ENCODE measurements at regions not wholly inside any gene's neighbourhood (a gene's known extent, or its start where the extent isn't known, plus 50 kb on each side); places are given as distances from the start of the nearest gene placed in this dataset.

DNA sequence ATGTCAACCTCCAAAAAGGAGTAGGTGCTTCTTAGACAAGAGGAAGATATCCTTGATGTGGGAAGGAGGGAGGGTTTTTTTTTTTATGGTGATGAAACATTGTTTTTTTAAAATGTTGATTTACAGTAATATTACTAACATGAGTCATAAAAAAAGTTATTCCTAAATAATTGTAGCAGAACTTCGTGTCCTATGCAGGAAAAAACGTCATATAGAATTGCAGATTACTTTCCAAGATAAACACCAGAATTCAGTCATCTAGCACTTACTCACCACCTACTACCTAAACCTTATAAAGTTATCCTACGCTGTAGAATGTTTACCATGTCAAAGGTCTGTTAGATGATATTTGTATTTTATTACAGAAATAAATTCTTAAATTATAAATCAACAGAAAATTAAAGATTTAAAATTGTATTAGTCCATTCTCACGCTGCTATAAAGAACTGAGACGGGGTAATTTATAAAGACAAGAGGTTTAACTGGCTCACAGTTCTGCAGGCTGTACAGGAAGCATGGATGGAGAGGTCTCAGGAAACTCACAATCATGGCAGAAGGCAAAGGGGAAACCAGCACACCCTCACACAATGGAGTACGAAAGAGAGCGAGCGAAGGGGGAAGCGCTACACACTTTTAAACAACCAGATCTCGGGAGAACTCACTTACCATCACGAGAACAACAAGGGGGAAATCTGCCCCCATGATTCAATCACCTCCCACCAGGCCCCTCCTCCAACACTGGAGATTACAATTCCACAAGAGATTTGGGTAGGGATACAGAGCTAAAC, 105.2 kb upstream of the NEBL start:
- POLR2A ChIA-PET (ENCODE audit: partially characterized antibody), result no interaction called here
- Histone ChIP-seq H3K4ac (replicated peaks; ENCODE audit: insufficient read length, low read depth, low read length) (no peak overlapping the region), H2BK5ac (ENCODE audit: low read depth, low read length) (no peak overlapping the region), H3K79me1 (ENCODE audit: low read depth, low read length) (no peaks in the 10 kb centered on the region), H3K14ac (ENCODE audit: insufficient read length) (no peak overlapping the region), H4K91ac (replicated peaks; ENCODE audit: insufficient read length, low read length) (no peak overlapping the region), H3K27ac (ENCODE audit: low read depth, low read length) (no peak overlapping the region), H3K9ac (replicated peaks in 1 of 4; ENCODE audit: extremely low read depth in 1 of 4, low read depth in 3 of 4, low read length in 3 of 4) (no peak overlapping the region), H4K5ac (ENCODE audit: insufficient read length, low read depth, low read length) (no peak overlapping the region), H3K56ac (replicated peaks; ENCODE audit: insufficient read length, low read depth, low read length) (no peak overlapping the region), H3K18ac (ENCODE audit: extremely low read depth, low read length) (no peak overlapping the region), H2AK5ac (ENCODE audit: low read depth, low read length) (no peak overlapping the region), H2BK120ac (replicated peaks; ENCODE audit: low read depth, low read length) (no peak overlapping the region), H3K4me3 (ENCODE audit: extremely low read depth in 1 of 4, insufficient read depth in 2 of 4, low read depth in 3 of 4, low read length in 4 of 4) (no peak overlapping the region), H2BK20ac (ENCODE audit: low read length) (no peak overlapping the region), H3K9me3 (ENCODE audit: insufficient read depth in 2 of 2, low read depth in 1 of 2, low read length in 1 of 2) (no peaks in the 10 kb centered on the region), H3K23me2 (ENCODE audit: low read depth, low read length) (no peaks in the 10 kb centered on the region), H3K23ac (ENCODE audit: insufficient read length) (no peak overlapping the region), H3K4me2 (ENCODE audit: insufficient read depth in 1 of 2, low read depth in 2 of 2, low read length in 2 of 2) (no peak overlapping the region), H3K27me3 (replicated peaks in 1 of 4; ENCODE audit: control insufficient read depth in 3 of 4, extremely low read depth in 1 of 4, insufficient read depth in 3 of 4, low read length in 3 of 4) (no peaks in the 10 kb centered on the region), H2BK12ac (ENCODE audit: low read depth, low read length) (no peak overlapping the region), H3K4me1 (replicated peaks in 1 of 4; ENCODE audit: control insufficient read depth in 3 of 4, insufficient read depth in 4 of 4, low read length in 3 of 4) (no peaks in the 10 kb centered on the region), H2BK15ac (ENCODE audit: low read length) (no peak overlapping the region), H2AFZ (ENCODE audit: low read length) (no peak overlapping the region), H3K79me2 (ENCODE audit: control insufficient read depth in 1 of 2, insufficient read depth in 2 of 2, low read length in 2 of 2) (no peaks in the 10 kb centered on the region), H4K20me1 (replicated peaks in 1 of 2; ENCODE audit: control insufficient read depth in 1 of 2, insufficient read depth in 2 of 2, low read length in 2 of 2) (no peaks in the 10 kb centered on the region), H4K8ac (ENCODE audit: extremely low read depth, insufficient read depth, low read length) (no peak overlapping the region), H3K36me3 (ENCODE audit: control insufficient read depth in 2 of 4, insufficient read depth in 4 of 4, low read length in 3 of 4) (no peaks in the 10 kb centered on the region)
- TF ChIP-seq EGR1 (IDR thresholded peaks at IDR 0.05; ENCODE audit: borderline replicate concordance, low read depth, low read length) (no peak), NRF1 (IDR thresholded peaks at IDR 0.05; ENCODE audit: low read depth, low read length) (no peak)
- WGBS, 2 experiments (ENCODE audit: extremely low coverage in 1 of 2, insufficient coverage in 1 of 2, insufficient read length in 1 of 2, insufficient replicate concordance in 2 of 2, low coverage in 1 of 2, low lambda C conversion rate in 2 of 2, missing lambda C conversion rate in 1 of 2), result 86% methylated on average over 11 of the region's 11 CpGs; no CpG with 5 or more reads in 1 of the 2 experiments
- FAIRE-seq, result no peak
- CTCF ChIA-PET (ENCODE audit: partially characterized antibody), result interaction anchor here (1.0 kb wide), 1 partner anchor 20 kb away, joined by 3 read pairs; no protein-coding TSS in a partner anchor
- no peak for DNase-seq (ENCODE audit: low read depth in 1 of 2, low spot score in 2 of 2)
